Smooth muscle cell (in vitro differentiated cells): ENCODE measurements at regions not wholly inside any gene's neighbourhood (a gene's known extent, or its start where the extent isn't known, plus 50 kb on each side); places are given as distances from the start of the nearest gene placed in this dataset.

Experiments used
- DNase-seq: peaks from one replicate; lab custom pipeline; 2025; ENCODE audit not compliant: unreplicated experiment; lab: John Stamatoyannopoulos, UW
- H2AFZ ChIP-seq: fragments of 200-600 bp; sonication (generic); 2 replicates; pipeline ENCODE4 v1.6.0; 2016; ENCODE audit warnings: antibody characterized with exemption, low read depth, mild to moderate bottlenecking
- H3F3A ChIP-seq: fragments of 200-600 bp; sonication (generic); 2 replicates; pipeline ENCODE4 v1.6.0; 2017; ENCODE audit warnings: antibody characterized with exemption, low read depth
- H3K27ac ChIP-seq: fragments of 200-600 bp; sonication (generic); 2 replicates; pipeline ENCODE4 v1.5.1; 2016; ENCODE audit warnings: low read depth, mild to moderate bottlenecking
- H3K27me3 ChIP-seq: fragments of 200-600 bp; sonication (generic); 2 replicates; pipeline ENCODE4 v1.6.1; 2016; ENCODE audit warnings: low read depth, mild to moderate bottlenecking
- H3K36me3 ChIP-seq: fragments of 200-600 bp; sonication (generic); 2 replicates; pipeline ENCODE4 v1.5.1; 2016; ENCODE audit warnings: low read depth
- H3K4me1 ChIP-seq: fragments of 200-600 bp; sonication (generic); 2 replicates; pipeline ENCODE4 v1.5.1; 2016; ENCODE audit warnings: low read depth
- H3K4me2 ChIP-seq: fragments of 200-600 bp; sonication (generic); 2 replicates; pipeline ENCODE4 v1.6.0; 2016; ENCODE audit warnings: mild to moderate bottlenecking
- H3K4me3 ChIP-seq: fragments of 200-600 bp; sonication (generic); 2 replicates; pipeline ENCODE4 v1.5.1; 2016; ENCODE audit warnings: mild to moderate bottlenecking
- H3K79me2 ChIP-seq: fragments of 200-600 bp; sonication (generic); 2 replicates; pipeline ENCODE4 v1.6.0; 2016; ENCODE audit warnings: low read depth, mild to moderate bottlenecking
- H3K9ac ChIP-seq: fragments of 200-600 bp; sonication (generic); 2 replicates; pipeline ENCODE4 v1.6.0; 2016; ENCODE audit warnings: low read depth
- H3K9me3 ChIP-seq: fragments of 200-600 bp; sonication (generic); replicated peaks from 2 replicates; pipeline ENCODE4 v1.5.1; 2016; ENCODE audit warnings: low read depth
- H4K20me1 ChIP-seq: fragments of 200-600 bp; sonication (generic); 2 replicates; pipeline ENCODE4 v1.6.0; 2016; ENCODE audit warnings: low read depth
- WGBS: methylation state at CpG from one replicate; pipeline ENCODE4 v1.1.7; 2016; ENCODE audit warnings: low lambda C conversion rate; 5-methylcytosine and 5-hydroxymethylcytosine counted together
- TF ChIP-seq, protein P1 (sequence below): fragments of 200-600 bp; sonication (generic); IDR thresholded peaks from 2 replicates; pipeline ENCODE4 v1.5.1; 2017; ENCODE audit warnings: borderline replicate concordance, mild to moderate bottlenecking, antibody characterized with exemption; ENCODE audit not compliant: insufficient read depth, poor library complexity, severe bottlenecking

GRCh38 chr12:65667932-65668331 lies 156.4 kb upstream of the HMGA2 start:
- H3K4me1 ChIP-seq: peaks cover 19% of the 10 kb centered on the region
- H3K36me3 ChIP-seq: no peaks in the 10 kb centered on the region
- TF ChIP-seq, protein P1, sequence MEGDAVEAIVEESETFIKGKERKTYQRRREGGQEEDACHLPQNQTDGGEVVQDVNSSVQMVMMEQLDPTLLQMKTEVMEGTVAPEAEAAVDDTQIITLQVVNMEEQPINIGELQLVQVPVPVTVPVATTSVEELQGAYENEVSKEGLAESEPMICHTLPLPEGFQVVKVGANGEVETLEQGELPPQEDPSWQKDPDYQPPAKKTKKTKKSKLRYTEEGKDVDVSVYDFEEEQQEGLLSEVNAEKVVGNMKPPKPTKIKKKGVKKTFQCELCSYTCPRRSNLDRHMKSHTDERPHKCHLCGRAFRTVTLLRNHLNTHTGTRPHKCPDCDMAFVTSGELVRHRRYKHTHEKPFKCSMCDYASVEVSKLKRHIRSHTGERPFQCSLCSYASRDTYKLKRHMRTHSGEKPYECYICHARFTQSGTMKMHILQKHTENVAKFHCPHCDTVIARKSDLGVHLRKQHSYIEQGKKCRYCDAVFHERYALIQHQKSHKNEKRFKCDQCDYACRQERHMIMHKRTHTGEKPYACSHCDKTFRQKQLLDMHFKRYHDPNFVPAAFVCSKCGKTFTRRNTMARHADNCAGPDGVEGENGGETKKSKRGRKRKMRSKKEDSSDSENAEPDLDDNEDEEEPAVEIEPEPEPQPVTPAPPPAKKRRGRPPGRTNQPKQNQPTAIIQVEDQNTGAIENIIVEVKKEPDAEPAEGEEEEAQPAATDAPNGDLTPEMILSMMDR: no peak
- H3K27me3 ChIP-seq: no peaks in the 10 kb centered on the region
- no peak overlapping the region for H2AFZ ChIP-seq
- DNase-seq: no peak
- no peak overlapping the region for H3K27ac ChIP-seq
- H3K4me2 ChIP-seq: no peak overlapping the region
- H4K20me1 ChIP-seq: no peaks in the 10 kb centered on the region
- H3K4me3 ChIP-seq: no peak overlapping the region
- H3F3A ChIP-seq: peaks cover 6% of the 10 kb centered on the region
- H3K9ac ChIP-seq: no peak overlapping the region
- H3K79me2 ChIP-seq: no peaks in the 10 kb centered on the region
- H3K9me3 ChIP-seq: no peaks in the 10 kb centered on the region
- WGBS: 91% methylated on average over 9 of the region's 9 CpGs

- no peak for DNase-seq
- Histone ChIP-seq H3K27ac (peak overlapping the region; percentile 39), H4K20me1 (no peaks in the 10 kb centered on the region), H3K4me3 (no peak overlapping the region), H3K9ac (no peak overlapping the region), H3K36me3 (no peaks in the 10 kb centered on the region), H3K4me2 (no peak overlapping the region), H3K4me1 (peaks cover 19% of the 10 kb centered on the region), H3K9me3 (no peaks in the 10 kb centered on the region), H3K79me2 (no peaks in the 10 kb centered on the region), H3F3A (peaks cover 6% of the 10 kb centered on the region), H3K27me3 (no peaks in the 10 kb centered on the region), H2AFZ (peak overlapping the region; percentile 62)
- TF ChIP-seq, protein P1: no peak
- 81% methylated on average over 5 of the region's 5 CpGs for WGBS
Measured at GRCh38 chr12:65668981-65669695, 155.1 kb upstream of the HMGA2 start.

- no peaks in the 10 kb centered on the region for H3K9me3 ChIP-seq
- TF ChIP-seq, protein P1: no peak
- no peak overlapping the region for H3K4me3 ChIP-seq
- no peaks in the 10 kb centered on the region for H4K20me1 ChIP-seq
- peaks cover 6% of the 10 kb centered on the region for H3F3A ChIP-seq
- no peak overlapping the region for H2AFZ ChIP-seq
- peaks cover 27% of the 10 kb centered on the region for H3K4me1 ChIP-seq
- no peak for DNase-seq
- no peaks in the 10 kb centered on the region for H3K27me3 ChIP-seq
- H3K9ac ChIP-seq: no peak overlapping the region
- no peaks in the 10 kb centered on the region for H3K36me3 ChIP-seq
- 62% methylated on average over 3 of the region's 3 CpGs for WGBS
- H3K4me2 ChIP-seq: no peak overlapping the region
- H3K79me2 ChIP-seq: no peaks in the 10 kb centered on the region
- H3K27ac ChIP-seq: peak overlapping the region; percentile 70
Measured at GRCh38 chr12:65670775-65671174, 153.5 kb upstream of the HMGA2 start.

- no peak for DNase-seq
- WGBS: 91% methylated on average over 4 of the region's 4 CpGs
- H3F3A ChIP-seq: no peaks in the 10 kb centered on the region
- TF ChIP-seq, protein P1: no peak
- no peak overlapping the region for H3K4me2 ChIP-seq
- no peak overlapping the region for H2AFZ ChIP-seq
- H3K79me2 ChIP-seq: no peaks in the 10 kb centered on the region
- no peaks in the 10 kb centered on the region for H4K20me1 ChIP-seq
- no peak overlapping the region for H3K9ac ChIP-seq
- H3K27me3 ChIP-seq: no peaks in the 10 kb centered on the region
- H3K4me1 ChIP-seq: peaks cover 18% of the 10 kb centered on the region
- no peaks in the 10 kb centered on the region for H3K9me3 ChIP-seq
- no peak overlapping the region for H3K4me3 ChIP-seq
- no peak overlapping the region for H3K27ac ChIP-seq
- H3K36me3 ChIP-seq: no peaks in the 10 kb centered on the region
Measured at GRCh38 chr12:65672441-65672840, 151.8 kb upstream of the HMGA2 start.
